ENCODE measurements at regions not wholly inside any gene's neighbourhood (a gene's known extent, or its start where the extent isn't known, plus 50 kb on each side); places are given as distances from the start of the nearest gene placed in this dataset.

GRCh38 chr4:149183638-149184037 lies 632.0 kb downstream of the IQCM start:
- TF ChIP-seq CTCF (IDR thresholded peaks at IDR 0.05) (no peak), POLR2AphosphoS5 (IDR thresholded peaks at IDR 0.05; ENCODE audit: insufficient read depth in 1 of 2, low read depth in 1 of 2) (no peak), POLR2A (IDR thresholded peaks at IDR 0.05) (no peak)

Data from vagina (tissue), 2 donors.